ENCODE measurements at regions not wholly inside any gene's neighbourhood (a gene's known extent, or its start where the extent isn't known, plus 50 kb on each side); places are given as distances from the start of the nearest gene placed in this dataset.
A peak's percentile ranks its signal among the peaks of the same experiment; 100 is the strongest.

- peak; percentile 75 for DNase-seq
Measured at GRCh38 chr11:19557720-19558140, 154.9 kb upstream of the NAV2 start.

DNA sequence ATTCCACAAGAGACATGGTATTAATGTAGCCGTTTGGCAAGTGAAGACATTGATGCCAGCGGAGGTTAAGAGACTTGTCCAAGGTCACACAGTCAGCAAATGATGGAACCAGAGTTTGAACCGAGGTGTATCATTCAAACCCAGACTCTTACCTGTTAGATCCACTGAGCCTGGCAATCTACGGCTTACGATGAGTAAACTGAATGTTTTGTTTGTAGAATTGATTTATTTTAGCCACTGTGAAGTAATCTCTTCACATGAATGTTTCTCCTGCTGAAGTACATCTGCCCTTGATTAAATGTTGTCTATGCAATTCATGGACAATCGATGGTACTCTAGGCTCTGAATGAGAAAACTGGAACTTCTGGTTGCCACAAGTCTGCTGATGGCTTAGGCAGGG lies 155.5 kb upstream of the NAV2 start:
- no peak for DNase-seq

GRCh38 chr11:19555266-19555665 lies 157.4 kb upstream of the NAV2 start:
- no peak for DNase-seq

GRCh38 chr11:19553683-19554333 lies 158.8 kb upstream of the NAV2 start:
- peak; percentile 61 for DNase-seq

- DNase-seq, result no peak
Measured at GRCh38 chr11:19552656-19553260, 159.9 kb upstream of the NAV2 start.

DNA sequence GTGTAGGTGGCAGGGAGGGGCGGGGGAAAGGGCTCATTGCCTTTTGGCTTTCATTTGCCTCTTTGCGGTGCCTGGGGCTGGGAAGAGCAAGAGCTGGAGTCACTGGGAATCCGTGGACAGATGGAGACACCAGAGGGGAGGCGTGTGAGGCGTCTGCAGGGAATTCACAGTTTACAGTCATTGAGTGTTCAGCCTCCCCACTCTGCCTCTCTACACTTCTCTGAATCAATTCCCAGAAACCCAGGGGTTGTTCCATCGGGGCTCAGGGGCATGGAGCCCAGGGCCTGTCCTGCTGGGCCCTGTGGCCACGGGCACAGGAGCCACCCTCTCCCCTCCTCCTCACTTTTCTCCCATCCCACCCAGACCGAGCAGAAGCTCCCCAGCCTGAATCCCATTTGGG lies 160.5 kb upstream of the NAV2 start:
- DNase-seq, result no peak

DNA sequence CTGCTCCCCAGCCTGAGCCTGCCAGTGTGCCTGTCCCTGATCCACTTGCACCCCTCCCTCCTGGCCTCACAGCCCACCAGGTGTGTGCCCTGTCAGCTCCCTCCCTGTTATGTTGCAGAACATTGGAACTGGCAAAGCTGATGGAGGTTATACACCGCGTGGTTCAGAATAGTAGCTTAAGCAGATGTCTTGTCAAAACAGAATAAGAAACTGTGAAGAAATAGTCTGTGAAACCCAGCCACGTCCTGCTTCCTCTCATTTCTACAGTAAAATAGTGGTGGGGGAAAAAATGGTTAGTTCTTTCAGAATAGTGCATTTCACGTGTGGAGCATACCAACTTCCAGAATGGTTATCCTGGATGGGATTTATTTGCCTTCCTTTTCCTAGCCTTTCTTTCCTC lies 161.2 kb upstream of the NAV2 start:
- DNase-seq, result no peak

DNA sequence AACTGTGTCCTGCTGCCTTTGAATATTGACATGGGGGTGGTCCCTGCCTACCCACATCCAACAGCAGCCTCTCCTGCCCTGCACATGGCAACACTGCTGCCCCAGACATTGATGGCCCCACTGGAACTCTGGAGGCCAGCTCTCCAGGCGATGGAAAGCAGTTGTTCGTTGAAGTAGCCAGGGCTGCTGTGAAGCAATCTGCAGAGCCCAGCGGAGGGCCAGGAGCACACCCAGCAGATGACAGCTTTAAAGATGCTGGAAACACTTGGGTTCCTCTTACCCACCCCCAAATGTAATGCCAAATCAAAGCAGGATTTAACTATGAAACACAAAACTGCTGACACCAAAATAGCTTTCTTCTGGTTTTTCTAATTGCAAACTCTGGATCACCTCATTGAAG lies 165.6 kb upstream of the NAV2 start:
- DNase-seq, result no peak

GRCh38 chr11:19546325-19546724 lies 166.3 kb upstream of the NAV2 start:
- DNase-seq, result no peak

GRCh38 chr11:19541521-19542049 lies 171.1 kb upstream of the NAV2 start:
- no peak for DNase-seq

DNA sequence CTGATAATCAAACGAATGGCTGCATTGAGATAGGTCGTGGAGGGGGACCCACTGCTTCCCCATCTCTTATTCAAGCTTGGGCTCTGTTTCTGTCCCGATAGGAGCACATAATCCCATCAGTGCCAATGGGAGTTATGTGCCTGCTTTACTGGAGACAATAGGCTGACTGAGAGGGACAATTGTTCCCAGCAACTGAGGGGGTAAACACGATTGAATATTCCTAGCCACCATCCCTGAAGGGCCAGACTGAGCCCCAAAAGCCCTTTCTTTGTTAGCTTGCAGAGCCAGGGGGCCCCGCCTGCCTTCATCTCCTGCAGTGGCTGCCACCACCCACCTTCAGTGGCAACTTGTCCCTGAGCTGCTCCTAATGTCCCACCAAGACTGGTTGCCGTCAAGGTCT lies 172.8 kb upstream of the NAV2 start:
- DNase-seq, result no peak

GRCh38 chr11:19537803-19538453 lies 174.7 kb upstream of the NAV2 start:
- DNase-seq, result no peak

DNA sequence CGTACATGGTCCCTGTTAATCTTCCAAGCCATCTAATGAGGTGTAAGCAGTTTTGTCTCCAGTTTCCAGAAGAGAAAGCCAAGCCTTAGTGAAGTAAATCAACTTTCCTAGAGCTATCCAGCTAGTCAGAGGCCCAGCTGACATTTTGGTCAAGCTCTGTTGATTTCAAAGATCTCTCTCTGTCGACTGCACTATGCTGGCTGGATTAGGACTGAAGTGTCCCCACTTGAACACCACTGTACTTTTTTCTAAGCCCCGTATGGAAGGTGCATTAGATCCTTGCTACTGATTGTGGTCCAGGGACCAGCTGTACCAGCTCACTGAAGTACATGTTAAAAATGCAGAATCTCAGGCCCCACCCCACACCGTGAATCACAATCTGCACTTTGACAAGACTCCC lies 176.5 kb upstream of the NAV2 start:
- DNase-seq, result no peak

DNA sequence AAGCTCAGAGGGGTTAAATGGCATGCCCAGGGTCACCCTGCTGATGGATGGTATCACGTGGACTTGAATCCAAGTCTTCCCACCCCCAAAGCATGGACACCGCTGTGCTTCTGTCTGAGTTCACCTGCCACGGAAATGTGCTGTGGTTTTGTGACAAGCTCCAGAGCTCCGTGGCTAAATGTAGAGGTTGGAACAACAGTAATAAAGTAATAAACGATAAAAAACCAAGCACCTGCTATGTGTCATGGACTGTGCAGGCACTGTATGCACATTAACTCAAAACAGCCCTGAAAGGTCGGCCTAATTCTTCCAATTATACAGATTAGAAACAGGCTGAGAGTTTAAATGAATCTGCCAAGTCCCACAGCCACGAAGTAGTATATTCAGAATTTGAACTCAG lies 182.1 kb upstream of the NAV2 start:
- DNase-seq, result no peak

- DNase-seq, result no peak
Measured at GRCh38 chr11:19526119-19526518, 186.5 kb upstream of the NAV2 start.

DNA sequence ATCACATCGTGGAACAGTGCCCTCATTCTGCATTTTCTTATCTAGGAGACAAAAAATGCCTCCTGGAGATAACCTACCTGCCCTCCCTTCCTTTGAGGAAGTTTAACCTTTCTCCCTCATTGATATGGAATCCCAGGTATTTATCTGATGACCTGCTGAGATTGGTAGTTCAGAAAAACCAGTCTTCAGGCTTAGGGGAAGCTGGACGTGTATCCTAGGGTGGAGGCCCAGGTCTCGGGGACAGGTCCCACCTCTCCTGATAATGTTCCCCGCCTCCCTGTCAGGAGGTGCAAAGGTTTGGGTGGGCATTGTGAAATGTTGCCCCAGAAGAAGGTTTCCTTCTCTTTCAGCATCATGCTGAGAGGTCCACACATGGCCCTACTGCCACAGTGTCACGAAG lies 186.9 kb upstream of the NAV2 start:
- DNase-seq, result no peak

DNA sequence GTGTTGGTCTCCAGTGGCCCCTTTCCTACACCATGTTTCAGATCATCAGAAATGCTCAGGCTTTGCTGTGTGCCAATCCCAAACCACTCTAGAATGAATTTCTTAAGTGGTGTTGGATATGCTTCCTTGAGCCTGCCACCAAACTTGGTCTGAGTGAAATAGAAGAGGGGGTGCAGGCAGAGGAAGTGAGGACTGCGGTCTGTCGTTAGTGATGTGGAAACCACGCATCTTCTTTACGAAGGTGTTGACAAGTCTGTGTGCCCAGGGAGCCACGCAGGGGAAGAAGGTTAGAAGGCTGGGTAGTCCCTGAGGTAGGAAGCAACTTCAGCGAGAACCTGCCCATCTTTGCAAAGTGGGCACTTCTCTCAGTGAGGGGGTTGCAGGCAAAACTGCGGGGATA lies 187.4 kb upstream of the NAV2 start:
- DNase-seq, result no peak

- DNase-seq, result no peak
Measured at GRCh38 chr11:19524171-19524671, 188.4 kb upstream of the NAV2 start.

DNA sequence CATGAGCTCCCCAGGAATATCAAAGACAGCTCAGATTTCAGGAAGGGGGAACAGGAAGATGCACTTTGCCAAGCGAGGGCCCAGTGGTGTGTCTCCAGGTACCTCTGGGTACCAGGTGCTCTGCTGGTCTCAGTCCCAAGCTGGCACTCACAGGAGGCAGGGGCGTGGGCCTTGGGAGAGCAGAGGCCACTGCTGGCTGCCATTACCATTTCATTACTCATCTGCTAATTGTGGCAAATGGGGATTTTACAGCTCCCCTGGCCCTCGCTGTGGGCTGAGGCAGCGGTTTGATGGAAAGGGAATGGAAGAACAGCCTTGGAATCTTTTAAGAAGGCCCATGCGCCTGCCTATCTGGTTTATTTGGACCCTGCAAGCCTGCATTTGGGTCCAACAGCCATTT lies 192.0 kb upstream of the NAV2 start:
- DNase-seq, result no peak

GRCh38 chr11:19519912-19520641 lies 192.6 kb upstream of the NAV2 start:
- DNase-seq, result no peak

GRCh38 chr11:19519353-19519752 lies 193.3 kb upstream of the NAV2 start:
- DNase-seq, result no peak

DNA sequence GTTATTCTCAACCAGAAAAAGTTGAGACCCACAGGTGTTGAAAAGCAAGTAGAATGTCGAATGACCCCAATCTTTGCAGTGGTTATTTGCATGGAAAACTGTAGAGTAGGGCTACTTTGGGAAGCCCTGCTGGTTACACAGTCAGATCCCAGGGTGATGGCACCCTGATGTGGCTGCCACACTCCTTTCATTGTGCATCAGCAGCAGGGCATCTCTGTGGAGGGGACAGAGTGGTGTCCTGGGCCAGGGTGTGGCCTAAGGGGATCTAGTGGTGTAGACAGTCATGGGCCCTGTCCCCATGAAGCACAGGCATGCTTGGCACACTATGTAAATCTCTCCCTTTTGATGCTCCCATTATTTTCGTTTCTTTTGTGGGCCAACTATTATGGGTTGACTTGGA lies 199.4 kb upstream of the NAV2 start:
- no peak for DNase-seq

- DNase-seq, result no peak
Measured at GRCh38 chr11:19512618-19513017, 200.0 kb upstream of the NAV2 start.

All from NCI-H2029 (cell line).